NCI-H460 (cell line): ENCODE measurements at regions not wholly inside any gene's neighbourhood (a gene's known extent, or its start where the extent isn't known, plus 50 kb on each side); places are given as distances from the start of the nearest gene placed in this dataset.
"Not testable (repeated sequence)": the region's sequence is repeated elsewhere in the genome, so short reads cannot be mapped to it uniquely, and the experiment has no call there.

ENCODE experiments used
- DNase-seq: peaks from one replicate; pipeline ENCODE4 v3.0.0-alpha.2; 2016; ENCODE audit warnings: low read depth; ENCODE audit errors: extremely low read depth

DNA sequence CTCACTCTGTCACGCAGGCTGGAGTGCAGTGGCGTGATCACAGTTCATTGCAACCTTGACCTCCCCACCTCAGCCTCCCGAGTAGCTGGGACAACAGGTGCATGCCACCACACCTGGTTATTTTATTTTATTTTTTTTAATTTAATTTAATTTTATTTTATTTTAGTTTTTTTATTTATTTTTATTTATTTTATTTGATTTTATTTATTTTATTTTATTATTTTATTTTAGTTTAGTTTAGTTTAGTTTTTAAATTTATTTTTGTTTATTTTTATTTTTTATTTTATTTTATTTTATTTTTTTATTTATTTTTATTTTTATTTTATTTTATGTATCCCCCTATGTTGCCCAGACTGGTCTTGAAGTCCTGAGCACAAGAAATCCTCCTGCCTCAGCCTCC is 202.3 kb upstream of the SLCO3A1 start:
- DNase-seq = no peak

DNA sequence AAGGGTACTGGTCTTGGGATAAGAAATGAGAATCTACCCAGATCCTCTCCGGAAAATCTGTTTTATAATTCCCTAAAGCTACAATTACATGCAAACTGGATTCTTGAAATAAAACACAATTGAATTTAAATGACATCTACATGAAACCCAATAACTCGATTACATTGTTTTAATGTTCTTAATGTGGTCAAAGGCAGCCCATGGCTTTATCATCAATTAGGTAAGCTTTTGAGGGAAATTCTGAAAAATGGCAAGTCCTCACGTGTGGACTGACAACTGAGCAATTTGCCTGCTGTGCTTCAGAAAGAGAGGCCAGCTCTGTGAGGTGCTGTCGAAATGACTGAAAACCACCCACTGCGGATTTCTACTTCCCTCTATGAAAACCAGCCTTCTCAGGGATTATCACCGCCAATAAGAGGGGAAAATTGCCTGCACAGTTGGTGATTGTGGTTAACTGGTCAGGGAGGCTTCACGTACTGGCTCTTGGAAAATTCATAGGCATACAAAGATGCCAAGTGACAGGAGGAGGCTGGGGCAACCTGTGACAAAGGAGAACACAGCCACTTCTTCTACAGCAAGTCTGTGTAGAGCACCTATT is 200.8 kb upstream of the SLCO3A1 start:
- DNase-seq = no peak

DNA sequence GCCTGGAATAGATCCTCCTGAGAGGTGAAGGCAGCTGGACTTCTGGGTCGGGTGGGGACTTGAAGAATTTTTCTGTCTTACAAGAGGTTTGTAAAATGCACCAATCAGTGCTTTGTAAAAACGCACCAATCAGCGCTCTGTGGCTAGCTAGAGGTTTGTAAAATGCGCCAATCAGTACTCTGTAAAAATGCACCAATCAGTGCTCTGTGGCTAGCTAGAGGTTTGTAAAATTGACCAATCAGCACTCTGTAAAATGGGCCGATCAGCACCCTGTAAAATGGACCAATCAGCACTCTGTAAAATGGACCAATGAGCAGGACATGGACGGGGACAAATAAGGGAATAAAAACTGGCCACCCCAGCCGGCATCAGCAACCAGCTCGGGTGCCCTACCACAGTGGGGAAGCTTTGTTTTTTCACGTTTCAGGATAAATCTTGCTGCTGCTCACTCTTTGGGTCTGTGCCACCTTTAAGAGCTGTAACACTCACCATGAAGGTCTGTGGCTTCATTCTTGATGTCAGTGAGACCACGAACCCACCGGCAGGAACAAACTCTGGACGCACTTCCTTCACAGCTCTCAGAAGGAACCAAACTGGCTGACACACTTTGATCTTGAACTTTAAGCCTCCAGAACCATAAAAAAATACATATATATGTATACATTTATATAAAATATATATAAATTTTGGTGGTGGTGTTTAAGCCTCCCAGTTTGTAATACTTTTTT is 197.8 kb upstream of the SLCO3A1 start:
- DNase-seq = not testable (repeated sequence)

DNA sequence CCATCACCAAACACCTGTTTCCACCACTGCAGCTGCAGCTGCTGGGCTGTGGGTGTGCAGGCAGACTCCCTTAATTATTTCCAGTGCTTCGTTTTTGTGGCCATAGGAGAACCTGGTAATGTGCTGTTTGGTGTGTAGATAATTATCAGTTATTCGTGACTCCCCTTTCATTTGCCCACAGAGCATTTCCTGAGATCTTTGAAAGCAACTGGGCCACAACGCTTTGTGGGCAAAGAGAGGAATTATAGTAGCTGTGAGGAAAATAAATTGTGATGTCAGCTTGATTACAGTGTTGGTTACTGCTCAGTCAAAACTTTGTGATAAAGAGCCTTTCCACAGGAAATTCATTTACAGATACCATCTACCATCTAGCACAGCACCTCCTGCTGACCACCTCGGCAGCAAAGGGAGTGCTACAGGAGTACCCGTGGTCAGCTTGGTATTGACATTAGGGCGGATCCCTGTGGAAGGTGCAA is 193.3 kb upstream of the SLCO3A1 start:
- no peak for DNase-seq

DNA sequence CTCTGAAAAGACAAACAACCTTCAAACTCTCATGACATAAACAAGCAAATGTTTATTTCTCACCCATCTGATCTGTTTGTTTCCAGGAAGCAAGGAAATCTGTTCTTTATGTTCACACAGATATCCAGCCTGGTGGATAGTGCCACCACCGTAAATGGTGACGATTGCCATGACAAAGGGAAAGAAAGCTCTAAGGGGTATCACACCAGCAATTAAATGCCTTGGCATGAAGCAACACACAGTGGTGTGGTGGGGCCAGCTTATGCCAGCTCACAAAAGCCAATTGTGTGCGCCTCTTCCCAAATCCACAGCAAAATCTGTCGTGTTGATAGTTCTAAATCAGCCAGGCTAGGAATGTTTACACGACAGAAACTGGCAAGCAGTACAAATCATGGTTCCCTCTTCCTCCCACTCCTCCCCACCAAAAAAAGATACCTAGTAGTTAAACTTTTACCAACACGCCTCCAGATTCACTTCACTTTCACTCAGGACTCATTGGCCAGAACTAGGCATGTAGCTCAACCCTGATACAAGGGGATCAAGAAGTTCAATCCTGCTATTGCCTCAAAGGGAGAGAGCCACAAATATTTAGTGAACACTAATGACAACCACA is 189.2 kb upstream of the SLCO3A1 start:
- DNase-seq = no peak

DNA sequence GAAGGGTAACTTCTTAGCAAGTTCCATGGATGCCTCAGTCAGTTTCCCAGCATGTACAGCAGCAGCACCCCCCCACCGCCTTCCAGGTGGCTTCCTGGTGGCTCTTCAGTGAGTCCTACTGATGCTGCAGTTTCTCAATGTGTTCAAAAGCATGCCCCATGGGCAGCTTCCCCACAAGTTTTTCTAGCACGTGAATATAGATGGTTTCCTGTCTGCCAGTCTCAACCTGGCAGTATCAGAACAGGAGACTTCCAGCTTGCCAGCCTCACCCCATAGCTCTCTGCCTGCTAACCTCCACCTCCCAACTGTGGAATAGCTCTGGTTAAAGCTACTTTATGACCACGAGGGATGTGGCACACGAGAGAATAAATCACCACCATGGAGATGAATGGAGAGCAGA is 188.3 kb upstream of the SLCO3A1 start:
- no peak for DNase-seq

DNA sequence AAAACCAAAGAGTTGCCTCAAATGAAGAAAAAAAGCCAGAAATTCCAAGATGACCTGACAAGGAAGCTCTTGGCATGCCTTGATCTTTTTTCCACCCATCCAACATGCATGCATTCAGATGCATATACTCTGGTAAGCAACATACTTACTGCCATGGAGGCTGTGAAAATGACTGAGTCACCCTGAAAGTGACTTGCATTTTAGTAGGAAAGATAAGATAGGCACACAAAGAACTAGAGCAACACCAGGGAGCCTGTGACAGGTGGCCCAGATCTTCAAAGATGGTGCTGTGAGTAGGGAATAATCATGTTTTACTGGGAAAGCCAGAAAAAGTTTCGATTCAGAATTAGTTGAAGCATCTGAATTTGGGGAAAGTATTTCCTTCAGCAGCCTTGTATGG is 185.1 kb upstream of the SLCO3A1 start:
- DNase-seq = no peak

DNA sequence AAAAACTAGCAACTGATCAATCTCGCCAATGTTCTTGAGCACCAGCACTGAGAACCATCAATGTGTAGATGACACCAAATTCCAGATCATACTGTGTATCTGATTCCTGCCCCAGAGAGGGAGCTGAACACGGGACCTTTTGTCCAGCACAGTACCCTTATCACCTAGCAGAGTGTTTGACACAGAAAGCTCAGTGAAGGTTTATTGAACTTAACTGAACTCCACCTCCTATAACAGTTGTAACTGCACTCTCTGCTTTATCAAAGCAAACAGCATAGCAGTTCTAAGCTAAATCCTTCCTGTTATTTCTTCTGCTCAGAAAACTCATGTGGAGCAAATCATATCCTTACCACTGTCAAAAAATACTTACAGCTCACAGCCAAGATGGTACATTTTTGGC is 183.4 kb upstream of the SLCO3A1 start:
- no peak for DNase-seq

DNA sequence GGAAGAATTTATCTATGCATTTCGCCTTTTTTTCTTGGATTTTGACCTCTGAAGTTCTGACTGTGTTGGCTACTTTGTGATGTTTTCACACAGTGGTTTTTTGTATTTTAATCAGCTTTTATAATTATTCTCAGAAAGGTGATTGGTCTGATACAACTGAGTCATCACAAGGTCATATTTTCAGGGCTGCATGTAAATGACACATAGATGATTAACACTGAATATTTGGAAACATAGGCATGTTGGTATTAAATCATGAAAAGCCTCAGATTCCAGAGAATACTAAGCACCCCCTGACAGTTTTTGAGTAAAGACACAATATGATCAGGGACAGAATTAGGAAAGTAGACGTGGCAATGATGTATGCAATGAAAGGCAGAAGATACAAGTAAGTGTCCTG is 175.5 kb upstream of the SLCO3A1 start:
- no peak for DNase-seq

DNA sequence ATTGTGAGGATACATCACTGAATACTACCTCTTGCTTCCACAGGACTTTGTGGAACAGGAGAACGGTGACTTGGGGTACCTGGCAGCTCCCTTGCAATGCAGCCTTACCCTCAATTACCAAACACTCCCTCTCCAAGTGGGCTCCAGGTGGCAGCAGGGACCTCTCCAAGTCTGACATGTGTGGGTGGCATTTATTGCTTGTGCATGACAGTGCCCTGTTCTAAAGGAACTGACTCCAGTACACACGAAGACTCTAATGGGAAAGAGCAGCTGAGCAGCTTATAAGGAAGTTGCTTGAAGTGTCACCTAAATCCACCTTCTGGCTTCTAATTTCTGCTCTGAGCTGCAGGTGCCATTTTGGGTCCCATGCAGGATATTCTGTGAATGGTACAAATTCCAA is 174.1 kb upstream of the SLCO3A1 start:
- no peak for DNase-seq

DNA sequence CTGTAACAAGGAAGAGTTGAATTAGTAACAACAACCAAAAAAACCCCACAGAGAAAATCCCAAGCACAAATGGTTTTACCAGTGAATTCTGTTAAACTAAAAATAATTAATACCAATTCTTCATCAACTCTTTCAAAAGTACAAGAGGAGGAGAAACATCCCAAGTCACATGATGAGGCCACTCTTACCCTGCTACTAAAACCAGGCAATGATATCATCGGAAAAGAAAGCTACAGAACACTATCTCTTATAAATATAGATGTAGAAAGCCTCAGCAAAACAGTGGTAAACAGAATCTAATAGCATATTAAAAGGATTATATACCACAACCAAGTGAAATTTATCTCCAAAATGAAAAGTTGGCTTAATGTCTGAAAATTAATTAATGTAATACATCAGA is 168.1 kb upstream of the SLCO3A1 start:
- no peak for DNase-seq

DNA sequence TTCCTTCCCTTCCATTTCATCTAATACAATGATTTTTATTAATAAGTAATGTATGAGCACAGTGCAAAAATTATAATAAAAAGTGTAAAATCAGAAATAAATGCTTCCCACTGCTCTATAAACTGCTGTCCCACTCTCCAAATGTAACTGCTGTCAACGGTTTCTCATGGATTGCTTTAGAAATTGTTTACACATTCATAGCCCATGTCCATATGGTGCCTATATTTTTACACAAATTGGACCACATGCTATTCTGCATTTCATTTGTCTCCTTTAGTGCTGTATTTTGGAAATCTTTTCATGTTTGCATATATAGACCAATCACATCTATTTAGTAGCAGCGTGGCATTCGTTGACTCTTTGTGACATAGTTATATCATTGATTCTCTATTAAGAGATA is 164.7 kb upstream of the SLCO3A1 start:
- no peak for DNase-seq

DNA sequence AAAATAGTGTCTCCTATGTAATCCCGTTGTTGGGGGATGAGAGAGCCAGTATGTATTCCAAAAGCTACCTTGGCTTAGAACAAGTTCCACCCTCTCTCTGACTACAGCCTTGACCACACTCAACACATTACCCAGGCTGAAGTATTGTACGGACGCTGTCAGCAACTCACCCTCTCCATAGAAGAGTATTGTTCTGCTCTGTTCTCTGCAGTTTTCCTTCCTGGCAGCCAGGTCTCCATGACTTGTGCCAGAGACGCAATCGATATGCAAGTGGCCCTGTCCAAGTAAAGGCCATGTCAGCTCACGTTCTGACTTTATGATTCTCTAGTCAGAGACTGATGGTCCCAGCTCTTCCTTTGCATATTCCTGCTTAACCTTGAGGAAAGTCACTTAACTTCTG is 164.1 kb upstream of the SLCO3A1 start:
- no peak for DNase-seq

DNA sequence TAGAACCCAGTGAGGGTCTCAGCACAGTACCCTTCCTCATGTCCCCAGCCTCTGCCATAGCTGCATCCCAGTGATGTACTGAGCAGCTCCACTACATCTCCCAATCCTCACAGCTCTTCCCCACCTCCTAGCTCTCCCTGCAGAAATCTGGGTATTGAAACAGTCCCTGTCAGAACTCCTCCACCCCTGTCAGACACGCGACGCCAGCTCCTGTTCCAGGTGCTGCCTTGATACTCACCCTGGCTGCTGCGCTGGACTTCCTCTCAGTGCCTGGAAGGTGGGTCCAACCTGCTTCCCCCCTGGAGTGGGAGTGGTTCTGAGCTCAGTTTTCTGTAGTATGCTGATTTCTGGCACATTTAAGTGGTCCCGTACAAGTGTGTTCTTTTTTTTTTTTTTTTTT is 160.9 kb upstream of the SLCO3A1 start:
- DNase-seq = no peak

DNA sequence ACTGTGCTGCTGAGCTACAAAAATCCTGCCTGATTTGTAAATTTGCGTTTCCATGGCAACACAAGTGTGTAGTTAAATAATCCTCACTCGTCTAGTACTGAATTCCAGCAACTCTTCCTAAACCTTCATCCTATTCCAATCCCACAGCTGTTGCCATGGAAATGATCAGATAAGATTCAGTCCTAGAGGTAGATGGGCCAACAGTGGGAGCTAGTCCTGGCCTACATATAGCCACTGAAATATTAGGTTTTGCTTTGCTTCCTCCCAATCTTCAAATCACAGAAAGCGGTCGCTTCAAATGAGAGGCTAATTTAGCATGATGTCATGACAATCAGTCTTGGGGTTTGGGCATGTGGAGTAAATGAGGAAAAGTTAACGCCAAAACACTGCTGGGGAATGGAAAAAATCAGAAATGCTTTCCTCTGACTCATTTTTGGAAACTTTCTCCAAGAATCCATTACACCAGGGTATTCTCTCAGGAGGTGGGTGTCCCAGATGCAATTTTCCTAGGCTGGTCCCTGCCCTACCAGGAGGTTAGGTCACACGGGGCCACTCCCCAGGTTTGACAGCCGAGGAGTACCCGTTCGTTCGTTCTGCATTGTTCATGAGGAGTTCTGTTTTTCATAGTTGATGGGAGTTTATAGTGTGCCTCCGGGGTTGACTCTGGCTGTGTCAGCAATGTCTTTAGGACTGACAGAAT is 159.2 kb upstream of the SLCO3A1 start:
- no peak for DNase-seq

DNA sequence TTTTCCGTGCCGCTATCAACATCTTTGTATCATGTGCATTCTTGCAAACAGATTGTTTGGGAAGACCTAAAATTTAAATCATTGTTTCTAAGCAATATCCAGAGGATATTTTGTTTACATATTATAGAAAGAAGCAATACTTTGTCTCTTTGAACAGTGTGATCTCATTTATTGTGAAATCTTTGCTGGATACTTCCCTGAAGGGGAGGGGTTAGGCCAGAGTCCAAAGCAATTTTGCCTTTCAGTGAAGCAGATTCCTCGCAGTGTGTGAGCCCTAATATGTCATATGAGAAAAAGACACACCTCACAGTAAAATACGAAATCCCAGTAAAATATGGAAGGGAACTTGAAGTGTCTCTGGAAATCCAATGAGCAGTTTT is 158.7 kb upstream of the SLCO3A1 start:
- no peak for DNase-seq

DNA sequence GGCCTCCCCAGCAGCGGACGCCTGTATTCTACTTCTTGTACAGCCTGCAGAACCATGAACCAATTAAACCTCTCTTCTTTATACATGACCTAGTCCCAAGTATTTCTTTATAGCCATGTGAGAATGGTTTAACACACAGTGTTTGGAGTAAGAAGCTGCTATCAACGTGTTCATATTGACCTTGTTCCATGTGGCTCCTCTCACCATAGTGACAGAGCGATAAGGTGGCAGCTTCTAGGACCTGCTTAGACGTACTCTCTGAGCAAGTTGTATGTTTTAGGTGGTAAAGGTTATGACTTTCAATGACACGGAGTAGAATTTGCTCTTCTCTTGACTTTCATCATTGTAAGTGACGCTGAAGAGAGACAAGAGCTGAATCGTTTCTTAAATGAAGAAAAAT is 157.7 kb upstream of the SLCO3A1 start:
- no peak for DNase-seq

DNA sequence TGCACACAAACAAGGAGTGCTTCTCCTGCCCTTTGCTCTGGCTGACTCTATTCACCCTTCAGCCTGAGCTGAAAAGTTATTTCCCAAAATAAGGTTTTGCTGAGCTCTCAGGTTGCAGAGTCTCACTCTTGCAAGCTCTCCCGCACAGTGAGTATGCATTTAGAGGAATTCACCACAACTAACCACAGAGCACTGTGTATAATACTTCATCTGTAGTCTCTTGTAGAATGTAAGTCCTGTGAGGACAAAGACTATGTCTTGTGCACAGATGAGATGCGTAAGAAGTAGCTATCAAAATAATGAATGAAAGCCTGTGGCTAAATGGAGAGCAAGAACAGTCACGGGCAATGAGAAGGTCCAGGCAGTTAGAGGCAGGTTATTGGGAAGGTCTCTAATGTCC is 156.5 kb upstream of the SLCO3A1 start:
- no peak for DNase-seq

DNA sequence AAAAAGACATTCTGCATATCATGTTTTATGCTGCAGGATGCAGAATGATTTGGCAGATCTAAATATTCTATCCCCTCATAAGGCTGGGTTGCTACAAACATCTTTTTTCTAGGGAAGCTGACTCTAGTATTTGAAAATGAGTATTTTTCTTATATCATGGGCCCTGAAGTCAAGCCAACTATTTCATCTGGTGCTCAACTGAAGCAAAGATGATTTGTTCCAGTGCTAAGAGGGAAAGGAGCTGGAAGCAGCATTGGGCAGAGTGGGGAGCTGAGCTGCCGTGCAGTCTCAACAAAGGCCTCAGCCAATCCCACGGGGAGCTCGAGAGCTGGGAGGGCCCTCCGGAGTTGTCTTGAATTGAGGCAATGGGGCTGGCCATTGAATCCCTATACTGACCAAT is 155.3 kb upstream of the SLCO3A1 start:
- no peak for DNase-seq

DNA sequence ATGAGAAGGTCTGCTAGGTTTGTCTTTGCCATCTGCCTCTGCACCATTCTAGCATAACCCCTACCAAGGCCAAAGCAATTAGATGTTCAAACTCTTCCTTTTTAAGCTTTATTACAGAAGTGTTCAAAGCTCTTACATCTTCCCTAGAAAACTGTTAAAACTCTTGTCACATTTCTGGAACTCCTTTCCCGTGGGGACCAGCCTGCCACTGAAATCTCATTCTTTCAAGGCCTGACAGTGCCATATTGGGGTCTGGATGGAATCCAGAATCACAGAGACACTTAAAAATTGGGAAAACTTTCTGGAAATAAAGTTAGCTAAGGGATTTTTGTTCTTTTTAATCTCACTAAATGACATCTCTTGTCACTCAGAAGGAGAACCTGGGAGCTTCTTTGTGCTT is 153.8 kb upstream of the SLCO3A1 start:
- no peak for DNase-seq

DNA sequence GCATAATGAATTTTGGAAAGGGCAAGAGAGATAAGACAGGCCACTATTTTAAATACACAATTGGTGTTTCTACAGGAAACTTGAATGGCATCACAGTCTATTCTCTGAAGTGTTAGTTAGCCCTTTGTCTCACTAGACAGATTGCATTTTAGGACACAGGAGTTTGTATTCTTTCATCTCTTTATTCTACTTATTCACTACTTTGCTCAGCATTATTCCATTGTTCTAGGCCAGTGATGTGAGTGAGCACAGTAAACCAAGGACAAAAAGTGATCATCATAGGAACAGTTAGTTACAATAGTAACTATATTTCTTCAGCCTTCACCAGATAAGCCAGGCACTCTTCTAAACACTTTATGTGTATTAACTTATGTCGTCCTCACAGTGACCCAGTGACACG is 150.2 kb upstream of the SLCO3A1 start:
- DNase-seq = no peak

DNA sequence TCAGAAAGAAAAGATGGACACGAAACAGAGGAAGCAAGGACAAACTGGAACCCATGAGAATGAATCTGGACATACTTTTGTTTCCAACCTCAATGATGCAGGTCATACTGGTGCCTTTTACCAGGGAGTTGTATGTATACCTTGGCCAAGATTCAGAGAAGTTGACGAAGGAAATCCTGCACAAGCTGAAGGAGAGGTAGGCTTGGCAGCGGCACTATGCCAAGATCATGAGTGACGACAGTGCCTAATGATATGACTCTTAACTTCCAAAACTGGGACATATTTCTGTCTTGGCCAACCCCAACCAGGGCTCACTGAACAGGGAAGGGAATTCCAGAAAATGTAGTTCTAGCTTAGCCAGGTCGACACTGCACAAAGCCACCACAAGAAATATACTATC is 149.2 kb upstream of the SLCO3A1 start:
- no peak for DNase-seq
